ENCODE measurements at regions not wholly inside any gene's neighbourhood (a gene's known extent, or its start where the extent isn't known, plus 50 kb on each side); places are given as distances from the start of the nearest gene placed in this dataset.
"Not testable (repeated sequence)": the region's sequence is repeated elsewhere in the genome, so short reads cannot be mapped to it uniquely, and the experiment has no call there.

- no peak for DNase-seq
These were observed 130.4 kb upstream of the F3 start for GRCh38 chr1:94672001-94672400.

- DNase-seq, result no peak
These were observed 128.7 kb upstream of the F3 start for GRCh38 chr1:94670273-94670672.

GRCh38 chr1:94669198-94669597, 127.6 kb upstream of the F3 start:
- DNase-seq, result no peak

- DNase-seq, result no peak
These were observed 127.0 kb upstream of the F3 start for GRCh38 chr1:94668528-94668927.

GRCh38 chr1:94667818-94668217, 126.3 kb upstream of the F3 start:
- DNase-seq, result no peak

- no peak for DNase-seq
These were observed 125.2 kb upstream of the F3 start for GRCh38 chr1:94666797-94667196.

- no peak for DNase-seq
These were observed 119.9 kb upstream of the F3 start for GRCh38 chr1:94661431-94661932.

GRCh38 chr1:94660994-94661393, 119.4 kb upstream of the F3 start:
- no peak for DNase-seq

DNA sequence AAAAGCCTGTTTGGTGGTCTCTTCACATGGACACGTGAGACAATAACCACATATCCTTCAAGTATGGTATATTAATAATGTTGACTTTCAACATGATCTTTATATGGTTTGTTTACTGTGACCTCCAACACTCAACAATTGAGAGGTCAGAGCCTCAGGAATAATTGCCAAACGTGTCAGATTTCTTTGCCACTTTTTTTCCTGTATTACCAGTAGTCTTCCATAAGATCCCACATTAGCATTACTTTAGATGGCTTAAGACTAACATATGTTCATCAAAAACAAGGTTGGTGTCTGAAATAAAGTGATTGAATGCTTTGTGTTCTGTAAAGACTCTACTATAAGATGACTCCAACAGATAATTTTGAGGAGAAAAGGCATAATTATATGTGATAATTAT, 118.7 kb upstream of the F3 start:
- DNase-seq, result no peak

DNA sequence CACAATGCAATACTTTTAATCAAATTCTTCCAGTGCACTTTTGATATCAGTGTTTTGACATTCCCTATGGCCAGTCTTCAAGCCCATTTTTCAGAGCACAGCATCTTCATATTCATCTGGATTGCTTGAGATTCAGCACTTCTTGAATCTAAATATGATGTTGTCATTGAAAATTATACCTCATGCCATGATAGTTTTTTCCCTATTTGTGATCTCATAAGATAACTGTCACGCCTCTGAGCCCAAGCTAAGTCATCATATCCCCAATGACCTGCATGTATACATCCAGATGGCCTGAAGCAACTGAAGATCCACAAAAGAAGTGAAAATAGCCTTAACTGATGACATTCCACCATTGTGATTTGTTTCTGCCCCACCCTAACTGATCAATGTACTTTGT, 117.6 kb upstream of the F3 start:
- DNase-seq, result not testable (repeated sequence)

DNA sequence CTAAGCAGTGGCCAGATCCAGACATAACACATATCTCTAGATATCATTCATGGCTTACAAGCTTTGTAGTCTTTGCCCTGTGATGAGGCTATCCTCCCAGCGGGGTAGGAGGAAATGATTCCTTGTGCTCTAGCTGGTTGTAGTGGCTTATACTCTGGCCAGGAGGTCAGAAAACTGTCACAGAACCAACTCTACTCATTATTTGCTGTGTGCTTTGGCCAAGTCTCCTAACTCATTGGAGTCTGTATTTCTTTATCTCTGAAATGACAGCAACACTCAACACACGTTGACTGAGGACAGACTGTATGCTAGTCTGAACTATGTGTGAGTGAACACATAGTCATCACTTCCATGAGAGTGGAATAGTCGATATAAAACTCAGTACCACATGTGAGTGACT, 116.7 kb upstream of the F3 start:
- DNase-seq, result no peak

DNA sequence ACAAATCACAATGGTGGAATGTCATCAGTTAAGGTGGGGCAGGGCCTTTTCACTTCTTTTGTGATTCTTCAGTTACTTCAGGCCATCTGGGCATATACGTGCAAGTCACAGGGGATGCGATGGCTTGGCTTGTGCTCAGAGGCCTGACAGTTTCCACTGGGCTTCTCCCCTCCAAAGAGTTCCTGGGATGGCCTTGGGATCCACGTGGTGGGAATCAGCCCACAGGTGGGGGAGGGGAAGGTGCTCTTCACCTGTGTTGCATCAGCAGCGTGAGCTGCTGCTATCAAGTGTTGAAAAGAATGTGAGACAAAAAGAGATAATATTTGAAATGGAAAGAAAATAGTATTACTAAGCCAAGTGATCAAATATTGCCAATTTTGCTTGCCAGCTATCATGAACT, 116.2 kb upstream of the F3 start:
- not testable (repeated sequence) for DNase-seq

DNA sequence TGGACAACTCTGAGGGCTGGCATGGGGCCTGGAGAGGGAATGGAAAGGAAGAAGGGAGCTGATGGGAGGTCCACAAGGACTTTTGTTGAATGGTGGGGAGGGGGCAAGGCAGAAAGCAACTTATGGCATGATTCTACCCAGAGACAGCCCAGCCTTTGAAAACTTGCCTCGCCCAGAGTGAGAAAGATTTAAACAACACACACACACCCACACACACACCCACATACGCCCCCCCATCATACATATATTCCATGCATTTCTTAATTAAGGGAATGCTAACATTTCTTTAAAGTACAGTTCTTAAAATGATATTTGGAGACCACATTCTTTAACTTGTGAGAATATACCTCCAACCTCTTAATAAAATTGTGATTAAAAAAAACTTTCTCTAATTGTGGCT, 115.4 kb upstream of the F3 start:
- no peak for DNase-seq

- DNase-seq, result no peak
These were observed 113.4 kb upstream of the F3 start for GRCh38 chr1:94654919-94655318.

- no peak for DNase-seq
These were observed 112.9 kb upstream of the F3 start for GRCh38 chr1:94654459-94654858.

- no peak for DNase-seq
These were observed 112.5 kb upstream of the F3 start for GRCh38 chr1:94654031-94654430.

DNA sequence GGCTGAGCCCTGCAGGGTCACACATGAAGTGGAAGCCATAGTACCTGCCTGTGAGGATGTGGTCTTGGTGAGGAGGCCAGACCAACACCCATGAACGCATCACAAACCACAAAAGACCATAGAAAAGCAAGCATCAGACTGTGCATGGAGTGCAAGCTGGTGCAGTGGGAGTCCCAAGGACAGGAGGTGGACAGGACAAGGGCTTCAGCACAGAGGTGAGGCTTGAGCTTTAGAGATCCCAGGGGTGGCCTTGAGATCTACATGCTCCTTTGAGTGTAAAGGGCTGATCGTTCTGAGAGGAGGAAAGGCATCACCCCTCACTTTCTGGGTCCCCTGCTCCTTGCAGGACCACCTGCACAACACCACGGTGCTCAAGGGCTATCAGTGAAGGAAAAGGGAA, 111.9 kb upstream of the F3 start:
- DNase-seq, result no peak

DNA sequence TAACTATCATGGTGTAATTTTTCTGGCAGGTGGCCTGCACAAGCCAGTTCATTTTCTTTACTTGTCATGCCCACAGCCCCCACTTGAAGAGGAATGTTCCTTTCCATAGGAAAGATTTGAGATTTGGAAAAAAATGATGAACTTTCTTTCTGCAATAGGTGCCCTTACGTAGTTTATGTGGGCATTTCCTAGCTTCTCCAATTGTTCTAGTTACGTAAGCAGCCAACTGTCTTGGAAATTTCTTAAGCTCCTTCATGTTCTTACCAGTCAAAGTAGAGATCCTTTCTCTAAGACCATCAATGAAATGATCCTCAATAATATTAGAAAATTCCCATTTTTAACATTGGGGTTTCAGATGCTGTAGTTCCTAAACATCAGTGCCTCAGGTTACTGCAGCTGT, 109.5 kb upstream of the F3 start:
- no peak for DNase-seq

- no peak for DNase-seq
These were observed 108.7 kb upstream of the F3 start for GRCh38 chr1:94650301-94650700.

DNA sequence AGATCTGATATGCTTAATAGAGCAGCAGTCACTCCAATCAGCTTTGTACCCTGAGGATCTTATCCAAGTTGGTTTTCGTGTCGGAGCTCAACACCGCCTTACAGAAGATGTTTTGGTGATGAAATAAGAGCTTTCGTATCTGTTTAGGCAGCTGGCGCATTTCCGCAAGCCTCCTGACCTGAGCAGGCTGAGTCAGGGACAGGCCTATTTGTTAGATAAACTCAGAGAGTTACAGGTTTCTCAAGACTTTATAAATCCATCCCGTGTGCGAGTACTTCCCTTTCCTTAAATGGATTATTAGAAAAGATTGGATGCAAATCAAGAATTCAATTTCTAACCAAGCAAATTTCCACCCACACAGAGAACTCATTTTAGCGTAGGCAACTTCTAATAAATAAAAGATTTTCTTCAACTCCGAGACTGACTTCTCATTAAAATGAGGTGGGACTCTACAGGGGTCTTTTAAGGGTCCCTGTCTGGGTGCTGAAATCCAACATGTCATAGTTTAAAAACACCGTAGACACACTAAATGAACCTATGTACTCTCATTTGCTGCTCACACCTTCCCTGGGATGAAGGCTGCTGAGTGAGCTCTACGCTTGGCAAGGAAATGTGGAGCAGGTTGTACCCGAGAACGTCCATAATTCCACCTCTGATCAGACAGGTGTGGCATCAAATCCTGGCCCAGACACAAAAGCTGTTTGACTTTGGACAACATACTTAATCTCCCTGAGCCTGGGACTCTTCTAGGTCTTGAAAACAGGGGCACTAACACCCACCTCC, 106.9 kb upstream of the F3 start:
- no peak for DNase-seq

GRCh38 chr1:94646786-94647555, 105.4 kb upstream of the F3 start:
- no peak for DNase-seq

DNA sequence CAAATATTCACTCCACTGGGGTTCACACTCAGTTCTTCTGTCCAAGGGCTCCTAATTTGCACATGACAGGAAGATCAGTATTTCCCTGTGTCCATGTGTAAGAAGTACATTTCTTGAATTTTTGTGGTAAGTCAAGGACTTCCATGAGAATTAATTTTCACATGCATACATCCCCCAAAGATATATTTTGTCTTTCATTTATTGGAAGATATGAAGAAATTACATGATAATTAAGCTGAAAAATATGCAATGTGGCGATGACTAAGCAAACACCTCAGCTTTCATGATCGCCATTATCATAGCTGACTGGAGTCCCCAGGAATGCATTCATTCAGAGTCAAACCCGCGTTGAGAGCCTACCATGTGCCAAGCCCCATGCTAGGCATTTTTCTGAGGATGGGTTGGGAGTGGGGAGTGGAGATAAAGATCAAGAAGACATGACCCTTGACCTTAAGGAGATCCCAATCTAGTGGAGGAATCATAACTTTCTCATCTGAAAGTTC, 104.6 kb upstream of the F3 start:
- DNase-seq, result no peak

- DNase-seq, result no peak
These were observed 102.8 kb upstream of the F3 start for GRCh38 chr1:94644352-94644751.

DNA sequence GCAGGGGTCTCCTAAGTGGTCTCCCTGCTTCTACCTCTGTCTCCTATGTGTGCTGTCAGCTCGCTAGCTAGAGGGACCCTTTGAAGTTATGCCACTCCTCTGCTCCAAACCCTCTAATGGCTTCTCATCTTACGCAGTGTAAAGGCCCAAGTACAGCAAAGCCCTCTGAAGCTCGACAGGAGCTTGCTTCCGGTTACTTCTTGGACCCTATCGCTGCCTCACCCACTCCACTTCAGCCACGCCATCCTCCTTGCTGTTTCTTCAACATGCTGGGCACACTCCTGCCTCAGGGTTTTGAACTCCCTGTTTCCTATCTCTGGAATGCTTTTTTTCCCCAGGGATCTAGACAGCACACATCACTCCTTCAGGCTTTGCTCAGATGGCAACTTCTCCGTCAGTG, 102.3 kb upstream of the F3 start:
- no peak for DNase-seq

Data from NCI-H748 treated with DMSO at 0.1 percent for 48 hours (cell line).